ENCODE measurements at regions not wholly inside any gene's neighbourhood (a gene's known extent, or its start where the extent isn't known, plus 50 kb on each side); places are given as distances from the start of the nearest gene placed in this dataset.

DNA sequence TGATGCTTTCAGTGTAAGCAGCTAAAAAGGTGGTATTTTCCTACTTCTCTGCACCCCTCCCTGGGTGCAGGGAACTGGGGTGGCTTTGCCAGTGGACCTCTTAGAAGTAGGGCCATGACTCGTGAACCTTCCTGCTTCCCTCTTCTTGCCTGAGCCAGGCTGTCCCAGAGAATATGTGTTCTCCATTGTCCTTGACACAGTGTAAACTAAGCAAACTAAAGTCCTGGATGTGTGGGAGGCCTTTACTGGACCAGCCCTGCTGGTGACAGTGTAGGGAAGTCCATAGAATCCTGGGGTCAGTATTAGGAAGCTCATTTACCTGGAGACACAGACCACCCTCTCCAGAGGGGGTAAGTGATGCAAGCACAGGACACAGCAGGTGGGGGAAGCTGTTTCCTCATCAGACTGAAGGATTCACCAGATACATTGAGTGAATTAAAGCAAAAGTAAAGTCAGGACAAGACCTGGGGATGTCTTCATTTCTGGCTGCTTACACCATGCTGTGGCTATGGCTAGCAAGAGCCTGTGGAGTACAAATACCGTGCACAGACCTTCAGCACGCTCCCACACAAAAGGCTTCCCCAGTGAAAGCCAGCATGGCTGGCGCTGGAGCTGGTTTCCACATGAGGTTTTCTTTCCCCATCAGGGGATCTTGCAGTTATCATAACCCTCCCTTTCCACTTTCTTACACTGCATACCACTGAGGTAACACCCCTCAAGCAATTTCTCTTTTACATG is 64.8 kb upstream of the LPP start:
- DNase-seq (no peak), ATAC-seq (ENCODE audit: low read depth in 2 of 2) (no peak)
- peaks cover 10 to 23% (median 15%) of the 10 kb centered on the region in 3 donors for H3K4me1 Mint-ChIP-seq
- H3K27me3 Mint-ChIP-seq: no peaks in the 10 kb centered on the region
- H3K36me3 Mint-ChIP-seq: no peaks in the 10 kb centered on the region
- no peak overlapping the region for H3K27ac Mint-ChIP-seq
- H3K4me3 Mint-ChIP-seq: no peak overlapping the region
- H3K9me3 Mint-ChIP-seq: peaks cover 0 to 3% (median 0%) of the 10 kb centered on the region in 7 donors

- no peak for ATAC-seq (ENCODE audit: low read depth in 2 of 2)
- no peak overlapping the region for H3K27ac Mint-ChIP-seq
Observed at GRCh38 chr3:188090620-188091309, 63.2 kb upstream of the LPP start.

GRCh38 chr3:188091746-188092145 is 62.2 kb upstream of the LPP start:
- Mint-ChIP-seq H3K4me1 (peaks cover 5 to 9% (median 6%) of the 10 kb centered on the region in 3 donors), H3K27me3 (no peaks in the 10 kb centered on the region), H3K36me3 (no peaks in the 10 kb centered on the region), H3K4me3 (no peak overlapping the region), H3K9me3 (peaks cover 0 to 3% (median 0%) of the 10 kb centered on the region in 7 donors), H3K27ac (no peak overlapping the region)
- DNase-seq: no peak
- ATAC-seq (ENCODE audit: low read depth in 2 of 2): no peak

More at GRCh38 chr3:188090620-188091309, 63.2 kb upstream of the LPP start:
- Mint-ChIP-seq H3K36me3 (no peaks in the 10 kb centered on the region), H3K4me1 (peaks cover 2 to 10% (median 4%) of the 10 kb centered on the region in 3 donors), H3K4me3 (no peak overlapping the region), H3K9me3 (peaks cover 0 to 3% (median 0%) of the 10 kb centered on the region in 7 donors), H3K27me3 (no peaks in the 10 kb centered on the region)
- DNase-seq: no peak

DNA sequence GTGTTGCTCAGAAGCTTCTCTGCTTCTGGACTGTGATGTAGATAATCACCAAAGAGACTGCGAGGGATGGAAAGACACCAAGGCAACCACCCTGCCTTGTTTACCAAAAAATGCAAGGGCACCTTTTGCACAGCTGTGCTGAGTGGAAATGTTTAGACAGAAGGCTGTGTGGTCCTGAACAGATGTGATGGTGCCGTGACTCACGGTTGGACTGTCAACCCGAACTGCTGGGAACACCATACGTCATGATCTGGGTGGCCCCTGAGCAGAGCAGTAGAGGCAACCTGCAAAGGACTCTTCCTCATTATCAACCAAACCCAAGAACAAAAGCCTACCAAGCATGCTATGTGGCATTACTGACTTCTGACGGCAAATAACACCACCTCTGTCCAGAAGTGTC is 61.3 kb upstream of the LPP start:
- Mint-ChIP-seq H3K4me1 (peaks cover 10 to 13% (median 12%) of the 10 kb centered on the region in 3 donors), H3K27me3 (no peaks in the 10 kb centered on the region), H3K4me3 (no peak overlapping the region), H3K27ac (no peak overlapping the region), H3K36me3 (no peaks in the 10 kb centered on the region), H3K9me3 (peaks cover 0 to 3% (median 0%) of the 10 kb centered on the region in 7 donors)
- no peak for DNase-seq
- ATAC-seq (ENCODE audit: low read depth in 2 of 2): peak; percentile 35 to 49

DNA sequence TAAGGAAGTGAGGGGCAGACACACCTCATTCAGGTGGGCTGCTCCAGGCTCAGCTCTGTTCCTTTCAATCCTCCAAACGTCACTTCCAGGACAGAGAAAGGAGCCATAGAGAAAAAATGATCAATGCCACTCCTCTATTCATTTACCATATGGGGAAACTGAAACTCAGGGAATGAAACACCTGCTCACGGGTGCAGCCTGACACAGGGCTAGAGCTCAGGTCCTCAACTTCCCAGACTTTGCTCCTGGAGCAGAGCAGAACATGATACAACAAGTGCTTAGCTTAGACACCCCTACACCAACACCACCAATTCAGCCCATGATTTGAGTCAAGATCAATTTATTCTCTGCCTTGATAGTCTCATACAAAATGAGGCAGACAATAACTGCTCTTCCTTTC is 58.5 kb upstream of the LPP start:
- H3K9me3 Mint-ChIP-seq: peaks cover 0 to 4% (median 1%) of the 10 kb centered on the region in 7 donors
- H3K4me3 Mint-ChIP-seq: no peak overlapping the region

GRCh38 chr3:188097791-188098190 is 56.2 kb upstream of the LPP start:
- Mint-ChIP-seq H3K9me3 (peaks cover 1 to 9% (median 6%) of the 10 kb centered on the region in 7 donors), H3K4me1 (peaks cover 20 to 24% (median 23%) of the 10 kb centered on the region in 3 donors), H3K4me3 (peak overlapping the region in 7 of 8 donors; percentile 32 to 75 (median 47)), H3K27me3 (no peaks in the 10 kb centered on the region), H3K27ac (peak overlapping the region in 5 of 6 donors; percentile 16 to 80 (median 74)), H3K36me3 (peaks cover 0 to 10% of the 10 kb centered on the region in 2 donors)
- ATAC-seq (ENCODE audit: low read depth in 2 of 2) (peak; percentile 93 to 95), DNase-seq (peak; percentile 74)

More for the DNA sequence above, 58.5 kb upstream of the LPP start:
- Mint-ChIP-seq H3K27ac (peak overlapping the region in 1 of 6 donors; percentile 12), H3K27me3 (no peaks in the 10 kb centered on the region), H3K36me3 (peaks cover 0 to 10% of the 10 kb centered on the region in 2 donors), H3K4me1 (peaks cover 23 to 24% (median 23%) of the 10 kb centered on the region in 3 donors)
- DNase-seq: no peak
- no peak for ATAC-seq (ENCODE audit: low read depth in 2 of 2)

- ATAC-seq (ENCODE audit: low read depth in 2 of 2) (no peak), DNase-seq (no peak)
- Mint-ChIP-seq H3K9me3 (peaks cover 1 to 9% (median 6%) of the 10 kb centered on the region in 7 donors), H3K4me3 (no peak overlapping the region), H3K36me3 (peaks cover 0 to 10% of the 10 kb centered on the region in 2 donors), H3K27me3 (no peaks in the 10 kb centered on the region), H3K4me1 (peaks cover 20 to 24% (median 23%) of the 10 kb centered on the region in 3 donors), H3K27ac (peak overlapping the region in 1 of 6 donors; percentile 44)
Observed at GRCh38 chr3:188099907-188100306, 54.0 kb upstream of the LPP start.

- H3K4me3 Mint-ChIP-seq: no peak overlapping the region
- H3K36me3 Mint-ChIP-seq: peaks cover 0 to 10% of the 10 kb centered on the region in 2 donors
- H3K27me3 Mint-ChIP-seq: no peaks in the 10 kb centered on the region
- DNase-seq (no peak), ATAC-seq (ENCODE audit: low read depth in 2 of 2) (no peak)
- peaks cover 13 to 17% (median 13%) of the 10 kb centered on the region in 3 donors for H3K4me1 Mint-ChIP-seq
- H3K9me3 Mint-ChIP-seq: peaks cover 0 to 9% (median 6%) of the 10 kb centered on the region in 7 donors
- peak overlapping the region in 1 of 6 donors; percentile 13 for H3K27ac Mint-ChIP-seq
Observed at GRCh38 chr3:188102861-188103547, 51.0 kb upstream of the LPP start.

GRCh38 chr3:188104050-188104449 is 49.9 kb upstream of the LPP start:
- no peak overlapping the region for H3K4me3 Mint-ChIP-seq
- no peak overlapping the region for H3K27ac Mint-ChIP-seq
- H3K4me1 Mint-ChIP-seq: peaks cover 13 to 20% (median 14%) of the 10 kb centered on the region in 3 donors
- DNase-seq (no peak), ATAC-seq (ENCODE audit: low read depth in 2 of 2) (no peak)
- peaks cover 0 to 7% of the 10 kb centered on the region in 2 donors for H3K36me3 Mint-ChIP-seq
- peaks cover 0 to 7% (median 6%) of the 10 kb centered on the region in 7 donors for H3K9me3 Mint-ChIP-seq
- H3K27me3 Mint-ChIP-seq: no peaks in the 10 kb centered on the region
